ENCODE measurements at regions not wholly inside any gene's neighbourhood (a gene's known extent, or its start where the extent isn't known, plus 50 kb on each side); places are given as distances from the start of the nearest gene placed in this dataset.

- no peak for DNase-seq
These were observed 86.8 kb upstream of the TP53I11 start for GRCh38 chr11:45037434-45038005.

- no peak for DNase-seq
These were observed 88.2 kb upstream of the TP53I11 start for GRCh38 chr11:45038923-45039322.

GRCh38 chr11:45041596-45041995, 90.9 kb upstream of the TP53I11 start:
- DNase-seq, result peak; percentile 84 to 91

GRCh38 chr11:45042560-45042959, 91.9 kb upstream of the TP53I11 start:
- DNase-seq, result peak; percentile 65 to 76

- no peak for DNase-seq
These were observed 93.2 kb upstream of the TP53I11 start for GRCh38 chr11:45043755-45044475.

- no peak for DNase-seq
These were observed 95.2 kb upstream of the TP53I11 start for GRCh38 chr11:45045683-45046471.

GRCh38 chr11:45048313-45048841, 97.7 kb upstream of the TP53I11 start:
- no peak for DNase-seq

- DNase-seq, result peak; percentile 99
These were observed 97.4 kb upstream of the PRDM11 start for GRCh38 chr11:45048870-45049691.

GRCh38 chr11:45050111-45050510, 96.3 kb upstream of the PRDM11 start:
- peak in 1 of 2 experiments; percentile 70 for DNase-seq

- DNase-seq, result no peak
These were observed 94.8 kb upstream of the PRDM11 start for GRCh38 chr11:45051621-45052020.

- DNase-seq, result peak in 1 of 2 experiments; percentile 44
These were observed 94.1 kb upstream of the PRDM11 start for GRCh38 chr11:45052361-45052760.

GRCh38 chr11:45053736-45054446, 92.5 kb upstream of the PRDM11 start:
- peak; percentile 53 to 71 for DNase-seq

- DNase-seq, result no peak
These were observed 91.5 kb upstream of the PRDM11 start for GRCh38 chr11:45054956-45055355.

- DNase-seq, result no peak
These were observed 89.9 kb upstream of the PRDM11 start for GRCh38 chr11:45056529-45056928.

GRCh38 chr11:45057938-45058646, 88.3 kb upstream of the PRDM11 start:
- DNase-seq, result no peak

- DNase-seq, result no peak
These were observed 87.8 kb upstream of the PRDM11 start for GRCh38 chr11:45058647-45058950.

- no peak for DNase-seq
These were observed 85.7 kb upstream of the PRDM11 start for GRCh38 chr11:45060707-45061106.

GRCh38 chr11:45061641-45062040, 84.8 kb upstream of the PRDM11 start:
- DNase-seq, result no peak

- DNase-seq, result no peak
These were observed 84.3 kb upstream of the PRDM11 start for GRCh38 chr11:45062115-45062514.

- DNase-seq, result no peak
These were observed 83.3 kb upstream of the PRDM11 start for GRCh38 chr11:45062974-45063635.

- no peak for DNase-seq
These were observed 82.8 kb upstream of the PRDM11 start for GRCh38 chr11:45063669-45064068.
